ENCODE measurements at regions not wholly inside any gene's neighbourhood (a gene's known extent, or its start where the extent isn't known, plus 50 kb on each side); places are given as distances from the start of the nearest gene placed in this dataset.

GRCh38 chr12:124699909-124700308, 132.5 kb upstream of the NCOR2 start:
- RAD21 ChIA-PET (ENCODE audit: unreplicated experiment) = no interaction called here
- POLR2A ChIA-PET = interaction anchor here (0.5 kb wide), 1 partner anchor 10 kb away, joined by 3 read pairs; no protein-coding TSS in a partner anchor
- CTCF ChIA-PET = no interaction called here
- ATAC-seq = no peak
- Histone ChIP-seq H3K79me2 (ENCODE audit: control insufficient read depth, insufficient read depth, low read length) (no peaks in the 10 kb centered on the region), H3K4me1 (ENCODE audit: control insufficient read depth, insufficient read depth, low read length) (no peaks in the 10 kb centered on the region), H3K27ac (ENCODE audit: control insufficient read depth, insufficient read depth) (no peak overlapping the region), H4K20me1 (ENCODE audit: control insufficient read depth, insufficient read depth) (no peaks in the 10 kb centered on the region), H2AFZ (ENCODE audit: control insufficient read depth, low read depth, low read length) (no peak overlapping the region), H3K27me3 (replicated peaks in 1 of 2; ENCODE audit: control insufficient read depth in 2 of 2, insufficient read depth in 2 of 2, low read length in 1 of 2) (peaks cover 0 to 2% of the 10 kb centered on the region in 2 experiments; a peak in 2 of 4 replicates), H3K9me3 (replicated peaks; ENCODE audit: control insufficient read depth, insufficient read depth, low read length) (no peaks in the 10 kb centered on the region), H3K4me2 (ENCODE audit: control insufficient read depth, insufficient read depth) (no peak overlapping the region), H3K4me3 (no peak overlapping the region), H3K36me3 (ENCODE audit: control insufficient read depth in 2 of 2, insufficient read depth in 2 of 2, low read length in 1 of 2) (no peaks in the 10 kb centered on the region), H3K9ac (ENCODE audit: control insufficient read depth, insufficient read depth, low read length) (no peak overlapping the region)
- no peak for TF ChIP-seq CEBPZ (IDR thresholded peaks at IDR 0.05; ENCODE audit: low read depth, low read length)
- intact Hi-C loops (cut with micrococcal nuclease; ENCODE audit: unreplicated experiment) = no loop called here
- in situ Hi-C loops (cut with MboI) = no loop called here
- SMC1A ChIA-PET (ENCODE audit: uncharacterized antibody, unreplicated experiment) = no interaction called here
- no peak for FAIRE-seq
- no TSS peak for BruUV-seq (replicated peaks)
- DNase-seq (ENCODE audit: low read depth, low spot score) = no peak
- 70% methylated on average over 14 of the region's 14 CpGs for WGBS (ENCODE audit: insufficient coverage, insufficient replicate concordance, low lambda C conversion rate, missing lambda C conversion rate)

- Histone ChIP-seq H3K27ac (ENCODE audit: control insufficient read depth, insufficient read depth) (no peak overlapping the region), H2AFZ (ENCODE audit: control insufficient read depth, low read depth, low read length) (no peak overlapping the region), H4K20me1 (ENCODE audit: control insufficient read depth, insufficient read depth) (no peaks in the 10 kb centered on the region), H3K27me3 (replicated peaks in 1 of 2; ENCODE audit: control insufficient read depth in 2 of 2, insufficient read depth in 2 of 2, low read length in 1 of 2) (peaks cover 0 to 2% of the 10 kb centered on the region in 2 experiments; a peak in 2 of 4 replicates), H3K36me3 (ENCODE audit: control insufficient read depth in 2 of 2, insufficient read depth in 2 of 2, low read length in 1 of 2) (no peaks in the 10 kb centered on the region), H3K4me2 (ENCODE audit: control insufficient read depth, insufficient read depth) (no peak overlapping the region), H3K9me3 (replicated peaks; ENCODE audit: control insufficient read depth, insufficient read depth, low read length) (no peaks in the 10 kb centered on the region), H3K4me3 (no peak overlapping the region), H3K79me2 (ENCODE audit: control insufficient read depth, insufficient read depth, low read length) (no peaks in the 10 kb centered on the region), H3K4me1 (ENCODE audit: control insufficient read depth, insufficient read depth, low read length) (peaks cover 4% of the 10 kb centered on the region; the same call in 1 of the 2 replicates), H3K9ac (ENCODE audit: control insufficient read depth, insufficient read depth, low read length) (no peak overlapping the region)
- intact Hi-C loops (cut with micrococcal nuclease; ENCODE audit: unreplicated experiment) = no loop called here
- ChIA-PET POLR2A (no interaction called here), CTCF (interaction anchor here (0.6 to 1.1 kb wide), 2 partner anchors 13 to 896 kb away, joined by 3 read pairs; no protein-coding TSS in a partner anchor), RAD21 (ENCODE audit: unreplicated experiment) (no interaction called here), SMC1A (ENCODE audit: uncharacterized antibody, unreplicated experiment) (no interaction called here)
- BruUV-seq (replicated peaks) = no TSS peak
- WGBS (ENCODE audit: insufficient coverage, insufficient replicate concordance, low lambda C conversion rate, missing lambda C conversion rate) = 43% methylated on average over 6 of the region's 6 CpGs
- FAIRE-seq = no peak
- in situ Hi-C loops (cut with MboI) = no loop called here
- no peak for DNase-seq (ENCODE audit: low read depth, low spot score)
- ATAC-seq = no peak
- TF ChIP-seq POLR2AphosphoS5 (IDR thresholded peaks at IDR 0.05; ENCODE audit: low read length) = no peak
- no peak for TF ChIP-seq IRF5 (IDR thresholded peaks at IDR 0.05; ENCODE audit: borderline replicate concordance)
- no peak for TF ChIP-seq JUNB (IDR thresholded peaks at IDR 0.05)
- no peak for TF ChIP-seq POLR2A (IDR thresholded peaks at IDR 0.05; ENCODE audit: low read depth, low read length)
- no peak for TF ChIP-seq SP1 (IDR thresholded peaks at IDR 0.05; ENCODE audit: low read depth, low read length)
- TF ChIP-seq MAX (IDR thresholded peaks at IDR 0.05; ENCODE audit: low read depth, low read length) = no peak
- TF ChIP-seq NFIC (IDR thresholded peaks at IDR 0.05; ENCODE audit: low read depth, low read length) = no peak
- no peak for TF ChIP-seq SMAD1 (IDR thresholded peaks at IDR 0.05; ENCODE audit: low read depth, partially characterized antibody)
- TF ChIP-seq RAD21 (IDR thresholded peaks at IDR 0.05; ENCODE audit: insufficient read depth, low read depth, low read length) = no peak
- no peak for TF ChIP-seq KLF5 (IDR thresholded peaks at IDR 0.05; ENCODE audit: partially characterized antibody)
- TF ChIP-seq IRF3 (IDR thresholded peaks at IDR 0.05) = no peak
- TF ChIP-seq SUZ12 (IDR thresholded peaks at IDR 0.05; ENCODE audit: unreplicated experiment) = no peak
- TF ChIP-seq TCF7 (IDR thresholded peaks at IDR 0.05; ENCODE audit: borderline replicate concordance) = no peak
These were observed 131.5 kb upstream of the NCOR2 start for GRCh38 chr12:124698998-124699305.
